Caki2 (cell line): ENCODE measurements at regions not wholly inside any gene's neighbourhood (a gene's known extent, or its start where the extent isn't known, plus 50 kb on each side); places are given as distances from the start of the nearest gene placed in this dataset.

Experiments used
- DNase-seq: peaks from one replicate; pipeline ENCODE4 v3.0.0-alpha.2; 2015; ENCODE audit warnings: low read depth
- in situ Hi-C: cut with HindIII; loops from 2 replicates; pipeline ENCODE4 v1.10.0; 2016; ENCODE audit warnings: low sequenced_read_pairs, low pct_unique_long_range_greater_than_20kb, mixed read lengths

GRCh38 chr3:158882445-158882844 lies 80.6 kb downstream of the MFSD1 start:
- in situ Hi-C loops, result no loop called here
- no peak for DNase-seq

- DNase-seq, result no peak
- in situ Hi-C loops, result no loop called here
Measured at GRCh38 chr3:158896729-158897128, 94.9 kb downstream of the MFSD1 start.

GRCh38 chr3:158906749-158907148 lies 104.9 kb downstream of the MFSD1 start:
- in situ Hi-C loops, result no loop called here
- DNase-seq, result no peak

GRCh38 chr3:158908187-158908734 lies 106.4 kb downstream of the MFSD1 start:
- in situ Hi-C loops, result no loop called here
- DNase-seq, result no peak

DNA sequence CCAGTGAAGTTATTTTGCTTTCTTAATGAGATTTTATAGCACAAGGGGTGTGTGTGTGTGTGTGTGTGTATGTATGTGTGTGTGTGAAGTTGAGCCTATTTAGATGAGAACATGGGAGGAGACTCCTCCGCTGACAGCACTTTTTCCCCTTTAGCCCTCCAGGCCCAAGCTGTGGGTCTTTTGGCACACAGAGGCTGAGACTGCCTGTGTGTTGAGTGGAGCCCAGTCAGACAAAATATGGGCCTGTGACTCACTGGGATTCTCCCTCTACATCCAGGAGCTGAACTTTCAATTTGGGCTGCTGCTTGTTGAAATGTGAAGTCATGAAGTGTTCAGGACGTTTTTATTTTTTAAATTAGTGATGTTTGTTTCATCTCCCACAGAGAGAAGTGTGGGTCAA lies 108.0 kb downstream of the MFSD1 start:
- DNase-seq, result no peak
- in situ Hi-C loops, result no loop called here

DNA sequence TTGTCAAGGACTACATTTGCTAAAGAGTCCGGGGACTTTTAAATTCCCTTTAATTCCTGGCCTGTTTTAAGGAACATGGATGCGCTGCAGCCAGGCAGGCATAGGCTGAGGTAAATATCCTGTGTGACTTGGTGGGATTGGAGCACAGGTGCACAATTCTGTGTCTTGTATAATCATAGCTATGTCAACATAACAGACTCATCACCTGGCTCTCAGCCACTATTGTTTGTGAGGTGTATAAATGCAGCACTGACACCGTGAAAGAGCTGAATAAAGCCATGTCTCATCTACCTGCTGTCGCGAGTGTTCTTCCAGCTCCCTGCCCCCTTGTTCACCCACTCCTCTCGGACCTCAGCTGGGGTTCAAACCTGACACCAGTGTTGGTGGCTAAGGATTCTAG lies 109.7 kb downstream of the MFSD1 start:
- in situ Hi-C loops, result no loop called here
- no peak for DNase-seq

- in situ Hi-C loops, result no loop called here
- DNase-seq, result no peak
Measured at GRCh38 chr3:158912188-158912587, 110.3 kb downstream of the MFSD1 start.

GRCh38 chr3:158912621-158913020 lies 110.8 kb downstream of the MFSD1 start:
- in situ Hi-C loops, result no loop called here
- no peak for DNase-seq

- no peak for DNase-seq
- in situ Hi-C loops, result no loop called here
Measured at GRCh38 chr3:158916111-158916510, 114.3 kb downstream of the MFSD1 start.

GRCh38 chr3:158918008-158918407 lies 116.2 kb downstream of the MFSD1 start:
- DNase-seq, result peak; percentile 82
- in situ Hi-C loops, result no loop called here

- no peak for DNase-seq
- in situ Hi-C loops, result no loop called here
Measured at GRCh38 chr3:158918451-158918850, 116.6 kb downstream of the MFSD1 start.

DNA sequence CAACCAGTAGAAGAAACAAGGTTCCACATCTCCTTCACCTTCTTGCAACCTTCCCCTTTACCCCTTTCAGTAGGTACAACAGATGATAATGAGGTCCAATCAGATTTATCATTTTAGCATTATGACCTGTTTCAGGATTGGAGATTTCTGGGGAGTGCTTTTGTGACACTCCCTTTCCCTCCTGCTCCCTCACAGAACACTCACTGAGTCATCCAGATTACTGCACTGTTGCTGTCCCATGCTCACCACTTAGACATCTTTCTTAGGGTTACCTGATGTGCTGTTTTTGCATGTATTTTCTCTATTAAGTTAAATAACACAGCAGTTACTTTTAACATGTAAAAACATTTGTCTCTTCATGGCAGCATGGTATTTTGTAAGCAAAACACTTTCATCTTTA lies 118.5 kb downstream of the MFSD1 start:
- in situ Hi-C loops, result no loop called here
- no peak for DNase-seq

DNA sequence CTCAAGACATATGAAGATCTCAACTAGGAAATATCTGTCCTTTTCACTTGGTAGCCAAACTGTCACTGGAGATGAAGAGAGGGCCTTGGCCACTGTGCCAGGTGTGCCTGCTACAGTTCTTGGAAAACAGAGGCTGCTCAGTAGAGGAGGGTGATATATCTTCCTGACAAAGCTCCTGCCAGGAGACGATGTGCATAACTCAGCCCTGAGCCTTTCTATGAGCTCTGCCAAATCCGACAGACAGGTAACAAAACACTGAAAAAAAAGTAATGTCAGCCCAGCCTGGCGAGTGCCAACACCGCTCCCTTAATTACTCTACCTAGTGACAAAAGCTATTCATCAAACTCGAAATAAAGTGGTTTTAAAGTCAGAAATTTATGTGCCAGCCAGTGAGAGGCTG lies 123.2 kb downstream of the MFSD1 start:
- in situ Hi-C loops, result no loop called here

GRCh38 chr3:158925828-158926494 lies 124.1 kb downstream of the MFSD1 start:
- in situ Hi-C loops, result no loop called here
- no peak for DNase-seq

More for the DNA sequence above, 123.2 kb downstream of the MFSD1 start:
- DNase-seq, result no peak

GRCh38 chr3:158935846-158936245 lies 134.0 kb downstream of the MFSD1 start:
- no peak for DNase-seq
- in situ Hi-C loops, result no loop called here

DNA sequence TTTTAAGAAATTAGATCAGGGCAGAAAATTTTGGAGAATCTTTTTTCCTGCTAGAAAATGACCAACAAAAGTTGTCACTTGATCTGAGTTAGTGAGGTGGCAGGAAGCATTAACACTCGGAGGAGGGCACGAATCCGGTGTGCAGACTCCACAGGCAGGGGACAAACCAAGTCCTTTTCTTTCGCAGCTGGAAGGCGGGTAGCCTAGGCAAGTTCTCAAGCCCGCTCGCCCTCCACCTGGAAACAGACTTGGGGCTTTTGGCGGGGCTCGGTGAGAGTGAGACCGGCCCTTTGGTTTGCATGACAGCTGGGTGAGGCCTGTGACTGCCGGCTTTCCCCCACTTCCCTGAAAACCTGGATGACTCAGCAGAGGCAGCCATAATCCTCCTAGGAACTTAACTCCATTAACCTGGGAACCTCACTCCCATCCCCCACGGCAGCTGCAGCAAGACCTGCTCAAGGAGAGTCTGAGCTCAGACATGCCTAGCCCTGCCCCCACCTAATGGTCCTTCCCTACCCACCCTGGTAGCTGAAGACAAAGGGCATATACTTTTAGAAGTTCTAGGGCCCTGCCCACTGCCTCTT lies 134.8 kb downstream of the MFSD1 start:
- in situ Hi-C loops, result no loop called here

DNA sequence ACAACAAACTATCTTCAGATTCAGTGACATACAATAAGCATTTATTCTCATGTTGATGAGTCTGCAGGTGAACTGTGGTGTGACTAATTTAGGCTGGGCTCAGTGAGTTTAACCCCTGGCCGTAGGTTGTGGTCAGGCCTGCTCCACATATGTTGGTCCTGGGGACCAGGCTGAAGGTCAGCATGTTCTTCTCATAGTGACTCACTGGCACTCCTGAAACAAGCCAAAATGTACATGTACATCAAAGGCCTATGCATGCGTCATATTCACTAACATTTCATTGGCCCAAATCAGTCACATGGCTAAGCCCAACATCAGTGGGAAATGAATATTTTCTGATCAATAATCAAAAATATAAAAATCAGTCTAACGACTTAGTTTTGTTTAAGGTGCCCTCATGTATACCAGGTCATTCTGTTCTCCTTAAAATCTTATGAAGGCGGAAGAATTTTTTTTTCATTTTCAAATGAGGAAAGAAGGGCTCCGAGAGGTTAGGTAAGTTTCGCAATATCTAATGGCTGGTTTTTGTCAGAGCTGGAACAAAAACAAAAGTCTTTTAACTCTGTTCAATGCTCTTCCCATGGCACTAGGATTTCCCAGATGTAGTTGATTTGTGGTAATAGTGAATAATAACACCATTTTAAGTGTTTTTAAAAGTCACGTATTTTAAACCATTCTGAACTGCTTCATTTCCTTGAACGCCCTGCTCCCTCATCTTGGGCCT lies 148.5 kb downstream of the MFSD1 start:
- DNase-seq, result no peak
- in situ Hi-C loops, result no loop called here

More for the DNA sequence above, 134.8 kb downstream of the MFSD1 start:
- DNase-seq, result peak; percentile 13

- in situ Hi-C loops, result no loop called here
- no peak for DNase-seq
Measured at GRCh38 chr3:158953131-158953530, 151.3 kb downstream of the MFSD1 start.

DNA sequence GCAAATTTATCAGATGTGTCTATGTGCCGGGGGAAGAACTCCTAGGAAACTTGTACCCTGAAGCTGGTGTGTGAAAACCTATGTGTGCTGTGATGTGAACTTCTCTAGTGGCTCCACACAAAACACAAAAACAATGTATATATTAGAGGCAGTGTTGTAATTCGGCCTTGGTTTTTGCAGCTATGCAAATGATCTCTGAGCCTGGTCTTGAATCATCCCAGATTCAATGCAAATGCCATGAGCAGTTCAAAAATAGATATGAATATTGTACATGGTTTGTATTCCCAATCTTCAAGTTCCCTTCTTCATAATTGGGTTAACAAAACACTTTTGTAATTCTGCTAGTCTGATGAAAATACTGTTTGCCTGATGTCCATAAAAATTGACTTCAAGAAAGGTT lies 152.6 kb downstream of the MFSD1 start:
- in situ Hi-C loops, result no loop called here
- no peak for DNase-seq
